OCI-LY1 (cell line): ENCODE measurements at regions not wholly inside any gene's neighbourhood (a gene's known extent, or its start where the extent isn't known, plus 50 kb on each side); places are given as distances from the start of the nearest gene placed in this dataset.

Experiments
- EZH2 ChIP-seq: fragments of 200-600 bp; sonication (generic), shearing (Covaris generic); IDR thresholded peaks from 2 replicates; pipeline ENCODE4 v1.8.0; 2017; ENCODE audit warnings: borderline replicate concordance, mixed run types, mild to moderate bottlenecking, antibody characterized with exemption, low read length, moderate library complexity, mixed read lengths
- TF ChIP-seq, protein P1 (sequence below): fragments of 200-600 bp; sonication (generic), shearing (Covaris generic); IDR thresholded peaks from 2 replicates; pipeline ENCODE4 v1.5.1; 2017; ENCODE audit warnings: mild to moderate bottlenecking, antibody characterized with exemption, low read length, moderate library complexity, mixed read lengths

DNA sequence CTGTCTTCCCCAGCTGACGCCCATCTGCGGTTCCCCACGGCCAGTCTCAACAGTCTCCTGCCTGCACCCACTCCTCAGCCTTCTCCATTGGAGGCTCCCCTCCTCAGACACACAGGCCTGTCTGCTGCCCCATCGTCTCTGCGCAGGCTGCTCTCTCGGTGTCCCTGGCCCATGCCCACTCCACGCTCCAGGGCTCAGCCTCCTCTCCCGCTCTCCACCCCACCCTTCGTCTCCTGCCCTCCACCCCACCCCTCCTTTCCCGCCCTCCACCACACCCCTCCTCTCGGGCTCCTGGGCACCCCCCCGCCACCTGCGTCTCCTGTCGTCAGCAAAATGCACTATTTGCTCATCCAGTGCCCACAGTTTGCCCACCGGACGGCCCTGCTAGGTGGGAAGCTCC, 119.6 kb upstream of the DIO3 start:
- TF ChIP-seq, protein P1, sequence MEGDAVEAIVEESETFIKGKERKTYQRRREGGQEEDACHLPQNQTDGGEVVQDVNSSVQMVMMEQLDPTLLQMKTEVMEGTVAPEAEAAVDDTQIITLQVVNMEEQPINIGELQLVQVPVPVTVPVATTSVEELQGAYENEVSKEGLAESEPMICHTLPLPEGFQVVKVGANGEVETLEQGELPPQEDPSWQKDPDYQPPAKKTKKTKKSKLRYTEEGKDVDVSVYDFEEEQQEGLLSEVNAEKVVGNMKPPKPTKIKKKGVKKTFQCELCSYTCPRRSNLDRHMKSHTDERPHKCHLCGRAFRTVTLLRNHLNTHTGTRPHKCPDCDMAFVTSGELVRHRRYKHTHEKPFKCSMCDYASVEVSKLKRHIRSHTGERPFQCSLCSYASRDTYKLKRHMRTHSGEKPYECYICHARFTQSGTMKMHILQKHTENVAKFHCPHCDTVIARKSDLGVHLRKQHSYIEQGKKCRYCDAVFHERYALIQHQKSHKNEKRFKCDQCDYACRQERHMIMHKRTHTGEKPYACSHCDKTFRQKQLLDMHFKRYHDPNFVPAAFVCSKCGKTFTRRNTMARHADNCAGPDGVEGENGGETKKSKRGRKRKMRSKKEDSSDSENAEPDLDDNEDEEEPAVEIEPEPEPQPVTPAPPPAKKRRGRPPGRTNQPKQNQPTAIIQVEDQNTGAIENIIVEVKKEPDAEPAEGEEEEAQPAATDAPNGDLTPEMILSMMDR: no peak
- TF ChIP-seq EZH2: no peak
